ENCODE measurements at regions not wholly inside any gene's neighbourhood (a gene's known extent, or its start where the extent isn't known, plus 50 kb on each side); places are given as distances from the start of the nearest gene placed in this dataset.
A peak's percentile ranks its signal among the peaks of the same experiment; 100 is the strongest.

- no peak overlapping the region for H3K4me3 ChIP-seq (ENCODE audit: insufficient read depth, low read depth, low read length)
- no peaks in the 10 kb centered on the region for H3K36me3 ChIP-seq (replicated peaks; ENCODE audit: control insufficient read depth, insufficient read depth, low read length)
- no peaks in the 10 kb centered on the region for H3K27me3 ChIP-seq (ENCODE audit: control insufficient read depth, insufficient read depth, low read length)
- no peak for DNase-seq
These were observed 117.4 kb upstream of the PROKR2 start for GRCh38 chr20:5434116-5434515.

- no peak for DNase-seq
- no peak overlapping the region for H3K4me3 ChIP-seq (ENCODE audit: insufficient read depth, low read depth, low read length)
- no peaks in the 10 kb centered on the region for H3K36me3 ChIP-seq (replicated peaks; ENCODE audit: control insufficient read depth, insufficient read depth, low read length)
- no peaks in the 10 kb centered on the region for H3K27me3 ChIP-seq (ENCODE audit: control insufficient read depth, insufficient read depth, low read length)
These were observed 116.6 kb upstream of the PROKR2 start for GRCh38 chr20:5433352-5433751.

- DNase-seq: no peak
These were observed 115.3 kb upstream of the PROKR2 start for GRCh38 chr20:5432030-5432429.

GRCh38 chr20:5430670-5431069 lies 113.9 kb upstream of the PROKR2 start:
- no peak overlapping the region for H3K4me3 ChIP-seq (ENCODE audit: insufficient read depth, low read depth, low read length)
- DNase-seq: peak; percentile 58
- no peaks in the 10 kb centered on the region for H3K36me3 ChIP-seq (replicated peaks; ENCODE audit: control insufficient read depth, insufficient read depth, low read length)
- H3K27me3 ChIP-seq (ENCODE audit: control insufficient read depth, insufficient read depth, low read length): no peaks in the 10 kb centered on the region

More at GRCh38 chr20:5432030-5432429, 115.3 kb upstream of the PROKR2 start:
- no peaks in the 10 kb centered on the region for H3K36me3 ChIP-seq (replicated peaks; ENCODE audit: control insufficient read depth, insufficient read depth, low read length)
- no peak overlapping the region for H3K4me3 ChIP-seq (ENCODE audit: insufficient read depth, low read depth, low read length)
- no peaks in the 10 kb centered on the region for H3K27me3 ChIP-seq (ENCODE audit: control insufficient read depth, insufficient read depth, low read length)

GRCh38 chr20:5426026-5426425 lies 109.3 kb upstream of the PROKR2 start:
- DNase-seq: no peak
- H3K4me3 ChIP-seq (ENCODE audit: insufficient read depth, low read depth, low read length): no peak overlapping the region
- H3K27me3 ChIP-seq (ENCODE audit: control insufficient read depth, insufficient read depth, low read length): no peaks in the 10 kb centered on the region
- no peaks in the 10 kb centered on the region for H3K36me3 ChIP-seq (replicated peaks; ENCODE audit: control insufficient read depth, insufficient read depth, low read length)

GRCh38 chr20:5416086-5416485 lies 99.3 kb upstream of the PROKR2 start:
- Histone ChIP-seq H3K36me3 (replicated peaks; ENCODE audit: control insufficient read depth, insufficient read depth, low read length) (no peaks in the 10 kb centered on the region), H3K4me3 (ENCODE audit: insufficient read depth, low read depth, low read length) (no peak overlapping the region), H3K27me3 (ENCODE audit: control insufficient read depth, insufficient read depth, low read length) (no peaks in the 10 kb centered on the region)
- no peak for DNase-seq

- H3K36me3 ChIP-seq (replicated peaks; ENCODE audit: control insufficient read depth, insufficient read depth, low read length): no peaks in the 10 kb centered on the region
- no peak overlapping the region for H3K4me3 ChIP-seq (ENCODE audit: insufficient read depth, low read depth, low read length)
- DNase-seq: no peak
- H3K27me3 ChIP-seq (ENCODE audit: control insufficient read depth, insufficient read depth, low read length): no peaks in the 10 kb centered on the region
These were observed 96.6 kb upstream of the PROKR2 start for GRCh38 chr20:5413394-5413793.

GRCh38 chr20:5410470-5410869 lies 93.7 kb upstream of the PROKR2 start:
- Histone ChIP-seq H3K4me3 (ENCODE audit: insufficient read depth, low read depth, low read length) (no peak overlapping the region), H3K36me3 (replicated peaks; ENCODE audit: control insufficient read depth, insufficient read depth, low read length) (no peaks in the 10 kb centered on the region), H3K27me3 (ENCODE audit: control insufficient read depth, insufficient read depth, low read length) (no peaks in the 10 kb centered on the region)
- DNase-seq: no peak

GRCh38 chr20:5402903-5403531 lies 86.3 kb upstream of the PROKR2 start:
- Histone ChIP-seq H3K36me3 (replicated peaks; ENCODE audit: control insufficient read depth, insufficient read depth, low read length) (no peaks in the 10 kb centered on the region), H3K27me3 (ENCODE audit: control insufficient read depth, insufficient read depth, low read length) (no peaks in the 10 kb centered on the region), H3K4me3 (ENCODE audit: insufficient read depth, low read depth, low read length) (no peak overlapping the region)
- DNase-seq: peak; percentile 63

GRCh38 chr20:5401277-5401875 lies 84.6 kb upstream of the PROKR2 start:
- peak; percentile 18 for DNase-seq
- Histone ChIP-seq H3K36me3 (replicated peaks; ENCODE audit: control insufficient read depth, insufficient read depth, low read length) (no peaks in the 10 kb centered on the region), H3K27me3 (ENCODE audit: control insufficient read depth, insufficient read depth, low read length) (no peaks in the 10 kb centered on the region), H3K4me3 (ENCODE audit: insufficient read depth, low read depth, low read length) (no peak overlapping the region)

GRCh38 chr20:5400164-5400762 lies 83.5 kb upstream of the PROKR2 start:
- peak; percentile 19 for DNase-seq
- H3K4me3 ChIP-seq (ENCODE audit: insufficient read depth, low read depth, low read length): no peak overlapping the region
- H3K27me3 ChIP-seq (ENCODE audit: control insufficient read depth, insufficient read depth, low read length): no peaks in the 10 kb centered on the region
- H3K36me3 ChIP-seq (replicated peaks; ENCODE audit: control insufficient read depth, insufficient read depth, low read length): no peaks in the 10 kb centered on the region

GRCh38 chr20:5397393-5397792 lies 80.6 kb upstream of the PROKR2 start:
- no peaks in the 10 kb centered on the region for H3K27me3 ChIP-seq (ENCODE audit: control insufficient read depth, insufficient read depth, low read length)
- DNase-seq: no peak
- no peak overlapping the region for H3K4me3 ChIP-seq (ENCODE audit: insufficient read depth, low read depth, low read length)
- H3K36me3 ChIP-seq (replicated peaks; ENCODE audit: control insufficient read depth, insufficient read depth, low read length): no peaks in the 10 kb centered on the region

GRCh38 chr20:5395932-5396727 lies 79.4 kb upstream of the PROKR2 start:
- Histone ChIP-seq H3K27me3 (ENCODE audit: control insufficient read depth, insufficient read depth, low read length) (no peaks in the 10 kb centered on the region), H3K4me3 (ENCODE audit: insufficient read depth, low read depth, low read length) (no peak overlapping the region), H3K36me3 (replicated peaks; ENCODE audit: control insufficient read depth, insufficient read depth, low read length) (no peaks in the 10 kb centered on the region)
- DNase-seq: no peak

GRCh38 chr20:5393218-5393870 lies 76.6 kb upstream of the PROKR2 start:
- DNase-seq: no peak
- no peak overlapping the region for H3K4me3 ChIP-seq (ENCODE audit: insufficient read depth, low read depth, low read length)
- no peaks in the 10 kb centered on the region for H3K36me3 ChIP-seq (replicated peaks; ENCODE audit: control insufficient read depth, insufficient read depth, low read length)
- no peaks in the 10 kb centered on the region for H3K27me3 ChIP-seq (ENCODE audit: control insufficient read depth, insufficient read depth, low read length)

Measured in H7 (cell line).